Suppressor macrophage (primary cell): ENCODE measurements at regions not wholly inside any gene's neighbourhood (a gene's known extent, or its start where the extent isn't known, plus 50 kb on each side); places are given as distances from the start of the nearest gene placed in this dataset.
"Not testable (repeated sequence)": the region's sequence is repeated elsewhere in the genome, so short reads cannot be mapped to it uniquely, and the experiment has no call there.

ENCODE experiments used
- DNase-seq, 4 experiments: peaks; one replicate each; pipeline ENCODE4 v3.0.0-alpha.2; 2020 to 2022

GRCh38 chr6:140225701-140226436 is 851.4 kb upstream of the CITED2 start:
- DNase-seq = no peak

DNA sequence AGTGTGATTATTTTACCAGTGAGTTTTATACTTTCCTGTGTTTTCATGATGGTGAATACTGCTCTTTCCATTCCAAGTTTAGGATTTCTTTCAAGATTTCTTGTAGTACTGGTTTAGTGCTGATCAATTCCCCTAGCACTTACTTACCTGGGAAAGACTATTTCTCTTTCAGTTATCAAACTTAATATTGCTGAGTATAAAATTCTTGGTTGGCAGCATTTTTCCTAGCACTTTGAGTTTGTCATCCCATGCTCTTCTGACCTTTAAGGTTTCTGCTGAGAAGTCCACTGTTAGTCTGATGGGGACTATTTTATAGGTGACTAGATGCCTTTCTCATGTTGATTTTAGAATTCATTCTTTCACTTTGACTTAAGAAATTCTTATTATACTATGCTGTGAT is 842.8 kb upstream of the CITED2 start:
- DNase-seq = no peak

DNA sequence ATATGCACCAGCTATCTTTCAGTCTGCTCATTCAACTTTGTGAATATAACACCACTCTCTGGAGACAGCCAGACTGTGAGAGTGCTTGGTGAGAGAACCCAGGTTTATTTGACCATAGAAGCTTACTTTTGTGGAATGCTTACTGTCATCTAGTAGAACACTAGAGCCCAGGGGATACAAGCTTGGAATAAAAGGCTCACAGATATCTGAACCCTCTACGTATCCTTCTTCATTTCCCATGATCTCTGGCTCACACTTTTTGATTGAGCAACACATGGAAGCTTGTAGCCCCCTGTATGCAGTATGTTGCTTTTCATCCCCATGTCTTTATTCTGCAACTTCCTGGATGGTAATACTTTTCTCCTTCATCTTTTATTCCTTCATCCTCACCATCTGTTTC is 835.3 kb upstream of the CITED2 start:
- DNase-seq = no peak

- no peak for DNase-seq
Observed at GRCh38 chr6:140208286-140208685, 833.8 kb upstream of the CITED2 start.

- DNase-seq = no peak
Observed at GRCh38 chr6:140205795-140206593, 831.5 kb upstream of the CITED2 start.

DNA sequence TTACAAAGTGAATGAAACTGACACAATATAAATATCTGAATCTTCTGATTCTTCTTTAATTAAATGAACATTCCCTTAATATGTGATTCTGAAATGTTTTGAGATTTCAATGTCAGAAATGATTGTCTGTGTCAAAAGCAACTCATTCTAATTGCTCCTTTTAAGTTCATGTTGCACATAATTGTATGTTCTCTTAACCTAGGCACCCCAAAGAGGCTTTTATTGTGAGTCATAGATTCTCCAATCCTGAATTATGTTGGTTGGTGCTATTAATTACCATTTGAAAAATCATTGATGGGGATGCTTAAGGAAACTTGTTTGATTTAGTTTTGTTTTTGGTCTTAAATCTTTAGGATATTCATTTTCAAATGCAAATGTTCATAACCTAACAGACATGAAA is 829.7 kb upstream of the CITED2 start:
- no peak for DNase-seq

DNA sequence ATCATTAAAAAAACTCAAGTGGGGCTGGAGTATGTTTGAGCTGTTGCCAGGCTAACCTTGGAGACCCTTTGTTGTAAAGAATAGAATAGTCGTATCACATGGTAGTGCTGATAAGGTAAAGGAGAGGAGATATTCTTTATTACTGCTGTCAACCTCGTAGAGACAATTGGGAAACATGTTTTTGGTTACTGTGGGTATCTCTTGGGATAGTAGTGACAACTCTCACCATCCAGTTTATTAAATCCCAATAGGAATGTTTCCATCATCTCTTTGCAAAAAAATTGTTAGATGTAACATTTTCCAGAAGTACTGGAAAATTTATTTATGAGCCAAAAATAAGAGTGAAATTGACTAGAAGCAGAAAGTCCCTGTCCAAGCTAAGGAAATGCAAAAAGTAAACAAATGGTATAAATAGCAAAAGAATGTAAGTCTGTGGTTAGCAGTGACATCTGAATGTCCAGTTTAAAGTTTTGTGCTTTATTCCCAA is 829.3 kb upstream of the CITED2 start:
- DNase-seq = no peak

- no peak for DNase-seq
Observed at GRCh38 chr6:140202964-140203515, 828.6 kb upstream of the CITED2 start.

DNA sequence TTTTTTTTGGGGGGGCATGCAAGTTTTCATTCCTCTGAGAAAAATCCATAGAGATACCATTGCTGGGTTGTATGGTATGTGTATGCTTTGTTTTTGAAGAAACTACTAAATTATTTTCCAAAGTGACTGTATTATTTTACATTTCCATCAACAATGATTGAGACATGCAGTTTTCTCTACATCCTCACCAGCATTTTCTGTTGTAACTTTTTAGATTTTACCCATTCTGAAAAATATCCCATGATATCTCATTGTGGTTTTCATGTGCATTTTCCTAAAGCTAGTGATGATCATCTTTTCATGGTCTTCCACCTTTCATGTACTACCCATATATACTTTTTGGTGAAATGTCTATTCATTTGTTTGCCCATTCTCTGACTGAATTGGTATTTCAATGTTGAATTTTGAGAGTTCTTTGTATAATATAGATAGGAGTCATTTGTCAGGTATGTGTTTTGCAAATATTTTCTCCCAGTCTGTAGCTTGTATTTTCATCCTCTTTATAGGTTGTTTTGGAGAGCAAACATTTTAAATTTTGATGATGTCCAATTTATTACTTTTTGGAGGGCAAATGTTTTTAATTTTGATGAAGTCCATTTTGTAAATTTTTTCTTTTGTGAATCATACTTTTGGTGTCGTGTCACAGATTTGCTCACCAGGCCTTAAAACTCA is 827.5 kb upstream of the CITED2 start:
- no peak for DNase-seq

DNA sequence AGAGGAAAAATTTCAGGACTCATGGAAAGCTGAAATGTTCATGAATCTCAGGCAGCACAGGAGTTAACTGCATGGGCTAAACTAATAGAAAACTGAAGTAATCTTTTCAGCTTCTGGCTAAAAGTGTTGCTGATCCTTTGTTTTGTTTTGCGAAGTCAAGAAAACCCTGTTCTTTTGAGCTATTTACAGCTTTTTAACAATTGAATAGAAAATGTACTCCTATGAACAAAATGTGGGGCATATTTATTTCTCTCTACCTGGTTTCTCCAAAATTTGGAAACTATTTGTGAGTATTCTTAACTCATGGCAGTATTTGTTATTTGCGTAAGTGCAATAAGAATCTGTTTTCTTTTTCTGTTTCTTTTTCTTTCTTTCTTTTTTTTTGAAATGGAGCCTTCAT is 818.8 kb upstream of the CITED2 start:
- DNase-seq = no peak

DNA sequence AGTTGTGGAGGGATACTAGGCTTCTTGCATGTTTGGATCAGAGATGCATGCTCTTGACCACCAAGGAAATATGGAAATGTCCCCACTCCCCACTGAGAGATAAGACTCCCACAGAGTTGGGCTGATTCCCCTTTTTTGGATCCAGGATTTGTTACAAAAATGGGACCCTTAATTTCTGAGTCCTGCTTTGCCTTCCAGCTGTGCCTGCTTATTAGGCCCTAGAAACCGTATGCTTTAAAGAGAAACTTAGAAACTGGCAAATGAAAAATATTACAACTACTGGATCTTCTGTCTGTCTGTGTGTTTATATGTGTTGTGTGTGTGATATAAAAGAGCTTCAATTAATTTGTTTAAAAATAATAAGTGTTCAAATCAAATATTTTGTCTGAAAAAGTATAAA is 817.6 kb upstream of the CITED2 start:
- no peak for DNase-seq

GRCh38 chr6:140189263-140189662 is 814.8 kb upstream of the CITED2 start:
- not testable (repeated sequence) for DNase-seq

- DNase-seq = no peak
Observed at GRCh38 chr6:140185991-140186390, 811.5 kb upstream of the CITED2 start.

DNA sequence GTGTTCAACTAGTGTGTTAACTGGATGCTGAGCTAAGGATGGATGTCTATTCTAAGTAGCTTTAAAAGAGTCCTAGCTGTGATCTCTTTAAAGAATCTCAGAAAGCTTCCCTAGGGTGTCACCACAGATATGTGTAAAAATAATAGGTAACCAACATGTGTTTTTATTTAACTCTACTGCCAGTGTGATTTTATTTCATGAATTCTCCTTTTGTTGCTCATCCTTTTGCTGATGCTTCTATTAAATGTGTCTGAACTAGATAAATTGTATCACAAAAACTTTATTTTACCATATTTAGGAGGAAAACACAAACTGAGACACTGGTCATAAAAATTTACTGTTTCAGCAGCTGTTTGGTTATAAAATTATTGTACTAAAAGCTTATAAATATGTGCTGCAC is 809.4 kb upstream of the CITED2 start:
- no peak for DNase-seq

DNA sequence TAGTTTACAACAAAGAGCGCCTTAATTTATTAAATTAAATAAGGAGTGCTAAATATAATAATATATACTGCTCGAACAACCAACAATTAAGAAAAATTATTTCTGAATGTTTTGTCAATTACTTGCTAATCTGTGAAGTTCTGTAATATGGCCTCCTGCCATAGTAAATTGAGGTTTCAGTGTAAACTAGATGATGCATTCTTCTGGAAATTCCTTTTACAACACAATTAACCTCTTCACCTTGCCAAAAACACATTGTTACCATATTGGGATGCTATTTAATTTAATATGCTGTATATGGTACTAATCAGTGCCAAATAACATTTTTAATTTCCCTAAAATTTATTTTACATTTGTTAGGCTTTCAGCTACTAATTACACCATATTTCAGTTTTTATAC is 808.4 kb upstream of the CITED2 start:
- no peak for DNase-seq

DNA sequence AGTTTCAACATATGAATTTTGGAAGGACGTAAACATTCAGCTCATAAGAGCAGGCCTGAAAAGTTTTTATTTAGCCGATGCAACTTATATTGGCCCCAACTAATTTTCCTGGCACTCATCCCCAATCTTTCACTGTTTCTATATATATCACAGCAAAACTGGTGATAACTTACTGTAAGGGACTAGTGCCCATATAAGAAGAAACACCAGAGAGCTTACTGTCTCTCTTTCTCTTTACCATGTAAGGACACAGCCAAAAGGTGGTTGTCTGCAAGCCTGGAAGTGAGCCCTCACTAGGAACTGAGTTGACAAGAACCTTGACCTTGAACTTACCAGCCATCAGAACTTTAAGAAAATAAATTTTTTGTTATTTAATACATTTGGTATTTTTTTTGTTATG is 807.4 kb upstream of the CITED2 start:
- DNase-seq = no peak

DNA sequence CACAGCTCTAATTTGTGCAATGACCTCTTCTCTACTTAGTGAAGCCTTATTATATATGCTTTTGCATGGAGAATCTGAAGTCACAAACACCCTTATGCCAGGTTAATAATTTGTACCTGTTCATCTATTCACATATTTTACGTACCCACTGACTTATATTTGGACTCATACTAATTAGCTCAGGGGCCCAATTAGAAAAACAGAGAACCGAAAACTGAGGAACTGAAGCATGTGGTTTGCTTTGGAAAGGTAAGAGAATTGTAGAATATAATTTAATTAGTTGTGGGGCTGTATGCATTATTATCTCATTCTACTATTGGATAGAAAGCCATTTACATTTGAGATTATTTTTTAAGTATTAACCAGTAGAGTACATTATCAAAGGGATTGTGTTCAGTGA is 805.9 kb upstream of the CITED2 start:
- no peak for DNase-seq

- DNase-seq = no peak
Observed at GRCh38 chr6:140178935-140179334, 804.5 kb upstream of the CITED2 start.

GRCh38 chr6:140178520-140178919 is 804.1 kb upstream of the CITED2 start:
- no peak for DNase-seq

- no peak for DNase-seq
Observed at GRCh38 chr6:140176306-140176705, 801.9 kb upstream of the CITED2 start.

DNA sequence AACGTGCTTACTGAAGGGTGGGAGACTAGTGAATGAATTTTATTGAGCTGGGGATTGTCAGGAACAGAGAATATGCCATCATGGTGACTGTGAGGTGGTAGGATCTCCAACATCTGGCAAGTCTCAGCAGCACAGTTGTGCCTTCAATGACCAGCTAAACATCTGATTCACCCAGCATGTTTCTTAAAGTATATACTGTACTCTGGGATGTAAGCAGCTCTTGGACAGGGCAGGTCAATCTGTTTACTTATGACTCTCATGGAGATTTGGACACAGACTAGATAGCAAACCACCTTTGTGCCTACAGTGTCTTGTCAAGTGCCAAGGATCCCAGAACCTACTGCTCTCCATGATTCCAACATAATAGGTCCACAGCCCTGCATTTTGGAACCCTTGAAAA is 801.0 kb upstream of the CITED2 start:
- no peak for DNase-seq

GRCh38 chr6:140174524-140174923 is 800.1 kb upstream of the CITED2 start:
- DNase-seq = peak in 2 of 4 experiments; percentile 16 to 49

DNA sequence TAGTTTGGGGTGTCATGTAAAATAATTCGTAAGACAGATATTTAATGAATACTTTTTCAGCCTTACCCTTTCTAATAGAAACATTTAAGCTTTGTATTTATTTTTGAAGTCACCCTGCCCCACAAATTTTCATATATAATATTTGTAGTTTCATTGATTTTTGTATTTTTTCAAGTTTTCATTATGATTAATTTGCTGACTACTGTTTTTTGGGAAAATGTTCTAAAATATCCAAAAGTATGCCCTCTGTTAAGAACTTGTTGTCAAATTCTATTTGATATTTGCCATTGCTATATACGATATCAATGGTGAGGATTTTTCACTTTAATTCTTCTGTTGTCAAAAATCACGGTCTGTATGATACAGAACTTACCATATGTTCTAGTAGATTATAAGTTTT is 793.9 kb upstream of the CITED2 start:
- DNase-seq = no peak
